HFF-Myc (cell line): ENCODE measurements at regions not wholly inside any gene's neighbourhood (a gene's known extent, or its start where the extent isn't known, plus 50 kb on each side); places are given as distances from the start of the nearest gene placed in this dataset.

Source experiments
- DNase-seq: peaks from one replicate; pipeline ENCODE4 v3.0.0-alpha.2; 2011; ENCODE audit warnings: low read depth; ENCODE audit errors: extremely low read depth
- H3K4me3 ChIP-seq: replicated peaks from 2 replicates; pipeline ENCODE4 v1.5.1; 2011; ENCODE audit warnings: low read depth, mild to moderate bottlenecking, control low read depth, low read length
- TF ChIP-seq, protein P1 (sequence below): IDR thresholded peaks from 2 replicates; pipeline ENCODE4 v1.5.1; 2012; ENCODE audit warnings: mild to moderate bottlenecking, low read depth, low read length, control low read depth; ENCODE audit errors: missing control alignments

DNA sequence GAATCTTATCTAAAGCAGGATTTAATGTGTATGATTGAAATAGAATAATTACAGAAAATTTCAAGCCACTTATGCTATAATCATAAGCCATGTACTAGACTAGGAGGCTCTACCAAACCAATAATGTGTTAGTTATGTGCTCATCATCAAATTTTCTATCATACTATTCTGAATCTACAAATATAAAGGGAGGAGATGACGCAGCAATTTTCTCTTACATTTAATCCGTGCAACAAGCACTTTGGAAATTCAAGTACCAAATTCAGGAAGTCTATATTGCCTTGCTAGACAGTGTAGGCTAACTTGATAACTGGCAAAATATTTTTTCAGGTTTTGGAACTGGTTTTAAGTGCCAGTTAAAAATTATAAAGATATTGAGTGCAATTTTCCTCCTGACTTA is 283.5 kb downstream of the C4orf33 start:
- no peak for DNase-seq
- H3K4me3 ChIP-seq = no peak overlapping the region
- TF ChIP-seq, protein P1, sequence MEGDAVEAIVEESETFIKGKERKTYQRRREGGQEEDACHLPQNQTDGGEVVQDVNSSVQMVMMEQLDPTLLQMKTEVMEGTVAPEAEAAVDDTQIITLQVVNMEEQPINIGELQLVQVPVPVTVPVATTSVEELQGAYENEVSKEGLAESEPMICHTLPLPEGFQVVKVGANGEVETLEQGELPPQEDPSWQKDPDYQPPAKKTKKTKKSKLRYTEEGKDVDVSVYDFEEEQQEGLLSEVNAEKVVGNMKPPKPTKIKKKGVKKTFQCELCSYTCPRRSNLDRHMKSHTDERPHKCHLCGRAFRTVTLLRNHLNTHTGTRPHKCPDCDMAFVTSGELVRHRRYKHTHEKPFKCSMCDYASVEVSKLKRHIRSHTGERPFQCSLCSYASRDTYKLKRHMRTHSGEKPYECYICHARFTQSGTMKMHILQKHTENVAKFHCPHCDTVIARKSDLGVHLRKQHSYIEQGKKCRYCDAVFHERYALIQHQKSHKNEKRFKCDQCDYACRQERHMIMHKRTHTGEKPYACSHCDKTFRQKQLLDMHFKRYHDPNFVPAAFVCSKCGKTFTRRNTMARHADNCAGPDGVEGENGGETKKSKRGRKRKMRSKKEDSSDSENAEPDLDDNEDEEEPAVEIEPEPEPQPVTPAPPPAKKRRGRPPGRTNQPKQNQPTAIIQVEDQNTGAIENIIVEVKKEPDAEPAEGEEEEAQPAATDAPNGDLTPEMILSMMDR = no peak

DNA sequence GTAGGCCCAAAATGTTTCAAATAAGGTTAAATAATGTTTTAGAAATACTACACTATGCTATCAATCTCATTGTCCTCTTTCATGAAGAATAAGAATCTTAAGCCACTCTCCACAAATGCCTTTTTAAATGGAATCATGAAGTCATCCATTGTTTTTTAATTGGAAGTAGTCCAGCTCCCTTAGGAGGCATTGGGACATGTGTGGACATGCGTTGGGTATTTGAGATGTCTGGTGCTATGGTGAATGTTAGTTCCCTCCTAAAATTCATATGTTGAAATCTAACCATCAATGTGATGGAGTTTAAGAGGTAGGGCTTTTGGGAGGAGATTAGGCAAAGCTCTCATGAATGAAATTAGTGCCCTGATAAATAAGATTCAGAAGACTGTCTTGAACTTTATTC is 289.0 kb downstream of the C4orf33 start:
- no peak for DNase-seq
- TF ChIP-seq, protein P1 = no peak
- H3K4me3 ChIP-seq = no peak overlapping the region

DNA sequence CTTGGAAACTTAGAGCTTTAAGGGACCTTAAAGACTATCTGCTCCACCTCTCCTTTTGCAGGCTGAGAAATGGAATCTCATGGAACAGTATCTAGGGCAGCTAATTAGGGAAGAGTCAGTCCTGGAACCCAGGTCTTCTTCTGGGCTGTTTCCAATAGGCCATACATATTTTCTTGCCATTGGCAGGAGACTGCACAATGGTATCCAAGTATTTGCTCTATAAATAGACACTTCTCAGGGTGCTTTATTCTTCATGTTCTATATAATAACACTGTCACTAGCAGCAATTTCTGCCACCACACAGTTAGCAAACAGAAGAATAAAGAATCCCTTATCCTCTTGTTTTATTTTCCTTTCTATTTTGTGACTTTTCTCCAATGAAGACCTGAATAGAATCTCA is 291.7 kb downstream of the C4orf33 start:
- no peak overlapping the region for H3K4me3 ChIP-seq
- TF ChIP-seq, protein P1 = no peak
- DNase-seq = no peak

DNA sequence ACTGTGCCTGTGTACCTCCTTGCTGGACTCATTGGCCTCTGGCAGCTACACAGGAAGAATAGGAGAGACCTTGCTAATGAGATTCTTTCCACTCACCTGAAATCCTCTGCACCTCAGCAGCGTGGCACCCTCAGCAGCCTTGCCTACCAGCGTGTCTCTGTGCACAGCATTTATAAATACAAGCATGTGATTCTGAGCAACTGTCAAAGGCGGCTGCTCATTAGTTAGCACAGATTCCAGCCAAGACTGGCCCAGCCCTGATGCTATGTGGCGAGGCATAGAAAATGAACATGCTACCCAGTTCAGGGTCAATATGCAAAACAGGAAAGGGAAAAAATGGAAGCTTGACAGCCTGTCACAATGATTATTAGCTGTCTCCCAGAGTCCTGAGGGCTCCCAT is 298.0 kb downstream of the C4orf33 start:
- TF ChIP-seq, protein P1 = no peak
- DNase-seq = no peak
- H3K4me3 ChIP-seq = no peak overlapping the region

DNA sequence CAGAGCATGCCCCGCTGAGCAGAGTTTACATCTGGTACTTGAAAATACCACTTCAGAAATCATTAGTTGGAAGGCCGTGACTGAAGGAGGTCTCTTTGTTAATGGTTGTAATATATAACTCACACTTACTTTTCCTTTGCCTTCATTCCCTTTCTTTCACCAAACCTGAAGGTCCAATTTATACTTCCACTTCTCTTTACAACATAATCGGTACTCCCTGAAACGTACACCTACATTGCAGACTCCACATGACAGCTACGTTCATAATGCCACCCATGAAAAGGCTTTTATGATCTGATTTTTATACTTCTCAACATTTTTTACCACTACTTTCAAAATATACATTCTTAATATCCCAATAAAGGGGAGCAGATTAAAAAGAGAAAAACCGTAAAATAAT is 298.7 kb downstream of the C4orf33 start:
- H3K4me3 ChIP-seq = no peak overlapping the region
- no peak for DNase-seq
- TF ChIP-seq, protein P1 = no peak

DNA sequence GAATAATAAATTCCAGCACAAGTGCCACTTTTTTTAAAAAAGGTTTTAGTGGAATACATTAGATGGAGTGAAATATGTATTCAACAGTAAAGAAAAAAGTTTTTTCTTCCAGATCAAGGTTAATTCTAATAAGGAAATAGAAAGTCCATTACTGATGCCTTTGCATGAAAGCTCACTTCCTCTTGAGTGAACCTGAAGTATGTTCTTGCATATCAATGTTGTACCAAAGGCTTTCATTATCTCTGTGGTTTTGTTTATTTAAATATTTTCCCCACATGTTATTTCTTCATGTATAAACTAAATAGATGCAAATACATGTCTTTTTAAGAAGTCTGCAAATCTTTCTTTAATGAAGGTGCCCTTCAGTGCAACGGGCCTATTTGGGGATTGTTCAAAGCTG is 307.9 kb downstream of the C4orf33 start:
- DNase-seq = no peak
- H3K4me3 ChIP-seq = no peak overlapping the region
- TF ChIP-seq, protein P1 = no peak

DNA sequence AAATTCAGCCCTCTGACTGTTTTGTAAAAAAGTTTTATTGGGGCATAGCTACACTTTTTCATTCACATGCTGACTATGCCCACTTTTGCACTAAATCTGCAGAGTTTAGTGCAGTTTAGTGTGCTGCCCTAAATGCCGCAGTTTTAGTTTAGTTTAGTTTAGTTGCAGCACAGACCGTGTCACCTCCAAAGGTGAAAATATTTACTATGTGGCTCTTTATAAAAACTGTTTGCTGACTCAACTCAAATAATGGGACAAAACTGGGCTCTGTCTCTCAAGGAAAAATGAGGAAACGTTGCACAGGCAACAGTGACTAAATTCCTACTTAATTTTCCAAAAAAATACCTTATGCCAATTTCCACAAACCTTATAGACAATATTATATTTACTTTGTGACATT is 314.2 kb downstream of the C4orf33 start:
- no peak for DNase-seq
- TF ChIP-seq, protein P1 = no peak
- no peak overlapping the region for H3K4me3 ChIP-seq
